ENCODE measurements at regions not wholly inside any gene's neighbourhood (a gene's known extent, or its start where the extent isn't known, plus 50 kb on each side); places are given as distances from the start of the nearest gene placed in this dataset.

DNA sequence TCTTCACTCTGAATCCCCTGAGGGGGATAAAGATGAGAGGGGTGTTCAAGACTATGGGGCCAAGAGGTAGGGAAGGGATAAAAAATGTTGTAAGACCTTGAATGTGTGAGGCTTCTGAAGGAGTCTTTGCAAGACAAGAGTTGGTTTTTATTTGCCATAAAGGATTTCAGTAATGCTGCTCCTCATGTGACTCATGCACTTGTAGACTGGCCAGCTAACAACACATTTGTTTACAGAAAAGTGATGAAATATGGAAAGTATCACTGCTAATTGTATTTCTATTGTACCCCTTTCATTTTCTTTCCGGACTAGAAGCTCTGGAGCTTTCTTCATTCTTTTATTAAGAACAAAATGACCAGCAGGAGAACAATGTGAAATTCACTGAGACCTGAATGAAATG is 782.1 kb downstream of the EPHA4 start:
- WGBS (ENCODE audit: low lambda C conversion rate): 3% methylated on average over 1 of the region's 1 CpG
- H3K4me1 ChIP-seq (ENCODE audit: insufficient read depth, low read length): no peaks in the 10 kb centered on the region
- no peak overlapping the region for H3K4me3 ChIP-seq (replicated peaks in 1 of 3; ENCODE audit: insufficient read depth in 1 of 3, low read depth in 2 of 3, low read length in 3 of 3)
- CTCF ChIA-PET (ENCODE audit: low intra/inter-chr PET ratio, low total read pairs): no interaction called here
- FAIRE-seq (no peak), ATAC-seq (no peak), DNase-seq (ENCODE audit: low spot score) (no peak)
- no peak overlapping the region for H3K9ac ChIP-seq (ENCODE audit: insufficient read depth, low read depth, low read length)
- no peaks in the 10 kb centered on the region for H3K36me3 ChIP-seq (replicated peaks in 1 of 2; ENCODE audit: control insufficient read depth in 1 of 2, insufficient read depth in 2 of 2, low read length in 2 of 2)
- no peak for TF ChIP-seq RBFOX2 (IDR thresholded peaks at IDR 0.05; ENCODE audit: low read depth, low read length)
- no peak for TF ChIP-seq TBP (CRISPR knock-in tag; IDR thresholded peaks at IDR 0.05)
- TF ChIP-seq, protein P1, sequence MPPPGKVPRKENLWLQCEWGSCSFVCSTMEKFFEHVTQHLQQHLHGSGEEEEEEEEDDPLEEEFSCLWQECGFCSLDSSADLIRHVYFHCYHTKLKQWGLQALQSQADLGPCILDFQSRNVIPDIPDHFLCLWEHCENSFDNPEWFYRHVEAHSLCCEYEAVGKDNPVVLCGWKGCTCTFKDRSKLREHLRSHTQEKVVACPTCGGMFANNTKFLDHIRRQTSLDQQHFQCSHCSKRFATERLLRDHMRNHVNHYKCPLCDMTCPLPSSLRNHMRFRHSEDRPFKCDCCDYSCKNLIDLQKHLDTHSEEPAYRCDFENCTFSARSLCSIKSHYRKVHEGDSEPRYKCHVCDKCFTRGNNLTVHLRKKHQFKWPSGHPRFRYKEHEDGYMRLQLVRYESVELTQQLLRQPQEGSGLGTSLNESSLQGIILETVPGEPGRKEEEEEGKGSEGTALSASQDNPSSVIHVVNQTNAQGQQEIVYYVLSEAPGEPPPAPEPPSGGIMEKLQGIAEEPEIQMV (CRISPR knock-in tag; IDR thresholded peaks at IDR 0.05; ENCODE audit: low read depth): no peak
- no peak for TF ChIP-seq ZNF350 (CRISPR knock-in tag; IDR thresholded peaks at IDR 0.05; ENCODE audit: borderline replicate concordance, low read depth)
- no peak for TF ChIP-seq KMT2A (CRISPR knock-in tag; IDR thresholded peaks at IDR 0.05)
- no peak for TF ChIP-seq ATAD3A (CRISPR knock-in tag; IDR thresholded peaks at IDR 0.05)
- no peak for TF ChIP-seq ZNF264 (CRISPR knock-in tag; IDR thresholded peaks at IDR 0.05)
- no peak for TF ChIP-seq ZFP1 (CRISPR knock-in tag; IDR thresholded peaks at IDR 0.05)
- no peak for TF ChIP-seq ZNF276 (CRISPR knock-in tag; IDR thresholded peaks at IDR 0.05; ENCODE audit: low read depth)
- no peak for TF ChIP-seq ZNF251 (CRISPR knock-in tag; IDR thresholded peaks at IDR 0.05)
- TF ChIP-seq ZNF362 (CRISPR knock-in tag; IDR thresholded peaks at IDR 0.05; ENCODE audit: borderline replicate concordance): no peak
- in situ Hi-C loops (cut with HindIII; ENCODE audit: extremely low pct_ligation_motif_present, low pct_unique_long_range_greater_than_20kb): no loop called here
- POLR2A ChIA-PET: no interaction called here
- no peak overlapping the region for H3K4me2 ChIP-seq (ENCODE audit: low read depth, low read length)
- intact Hi-C loops (cut with micrococcal nuclease; ENCODE audit: unreplicated experiment): no loop called here
- no peaks in the 10 kb centered on the region for H3K79me2 ChIP-seq (ENCODE audit: insufficient read depth, low read length)
- no TSS peak for BruUV-seq (replicated peaks)
- no peak overlapping the region for H3K27ac ChIP-seq (ENCODE audit: extremely low read length, insufficient read depth, low read length)
- H4K20me1 ChIP-seq (ENCODE audit: insufficient read depth, low read length): no peaks in the 10 kb centered on the region
- H3K27me3 ChIP-seq (ENCODE audit: control insufficient read depth in 1 of 2, insufficient read depth in 2 of 2, low read length in 2 of 2): no peaks in the 10 kb centered on the region
- peaks cover 80% of the 10 kb centered on the region for H3K9me3 ChIP-seq (ENCODE audit: low read length)
- H2AFZ ChIP-seq (ENCODE audit: low read length): no peak overlapping the region
